Stimulated activated CD4-positive, alpha-beta T cell treated with anti-CD3 and anti-CD28 coated beads, Interleukin-1b, Interleukin-23, amount 100 ng/mL, for 4 hours (primary cell): ENCODE measurements at regions not wholly inside any gene's neighbourhood (a gene's known extent, or its start where the extent isn't known, plus 50 kb on each side); places are given as distances from the start of the nearest gene placed in this dataset.

ENCODE experiments used
- DNase-seq, 2 donors: peaks; one replicate each; pipeline ENCODE4 v3.0.0-alpha.2; 2020; ENCODE audit warnings: low read depth in 2 of 2

DNA sequence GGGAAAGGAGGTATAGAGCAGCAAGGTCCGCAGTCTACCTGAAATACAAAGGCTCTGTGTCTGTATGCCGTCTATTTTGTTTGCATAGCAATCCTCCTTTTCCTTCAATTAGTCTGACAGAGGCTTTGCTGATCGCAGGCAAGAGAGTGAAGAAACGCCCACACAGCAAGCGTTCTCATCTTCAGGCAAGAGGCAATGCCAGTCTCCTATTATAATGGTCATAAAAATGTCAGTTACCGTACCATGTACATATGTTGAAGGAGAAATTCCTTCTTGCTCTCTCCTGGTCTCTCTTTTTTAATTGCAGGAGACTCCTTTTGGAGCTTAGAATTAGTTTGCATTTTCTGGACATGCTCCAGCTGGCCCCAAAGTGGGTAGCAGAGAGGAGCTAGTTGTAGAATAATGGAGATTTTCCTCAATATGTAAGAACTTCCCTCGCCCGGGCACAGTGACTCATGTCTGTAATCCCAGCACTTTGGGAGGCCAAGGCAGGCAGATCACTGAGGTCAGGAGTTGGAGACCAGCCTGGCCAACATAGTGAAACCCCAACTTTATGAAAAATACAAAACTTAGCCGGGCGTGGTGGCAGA is 139.5 kb downstream of the PFKFB3 start:
- DNase-seq = no peak

DNA sequence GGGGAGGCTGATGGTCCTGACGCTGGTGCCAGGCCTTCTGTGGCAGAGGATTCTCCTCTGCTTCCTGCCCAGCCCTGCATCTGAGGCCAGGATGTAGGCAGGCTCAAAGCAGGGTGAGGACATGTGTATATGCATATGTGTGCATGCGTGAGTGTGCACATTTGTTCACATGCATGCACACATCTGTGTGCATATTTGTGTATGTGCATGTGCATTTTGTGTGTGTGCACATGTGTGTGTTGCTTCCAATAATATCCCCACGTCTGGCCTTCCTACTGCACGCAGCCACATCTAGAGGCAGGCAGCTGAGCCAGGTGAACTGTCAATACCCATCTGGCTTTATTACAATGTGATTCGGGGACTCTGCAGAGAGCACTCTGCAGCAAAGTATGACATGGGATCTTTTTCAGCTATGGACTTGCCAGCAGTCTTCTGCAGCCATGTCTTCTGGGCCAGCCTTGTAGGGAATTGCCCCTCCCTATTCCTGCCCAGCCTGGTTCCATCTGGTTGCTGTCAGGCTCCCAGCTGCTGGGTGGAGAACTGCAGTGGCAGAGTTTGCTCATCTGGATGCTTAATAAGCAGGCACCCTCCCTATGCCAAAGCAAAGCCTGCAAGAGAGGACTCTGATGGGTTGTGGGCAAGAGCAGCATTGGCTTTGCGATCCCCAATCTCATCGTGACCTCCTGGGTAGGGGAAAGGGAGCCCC is 140.7 kb downstream of the PFKFB3 start:
- no peak for DNase-seq

DNA sequence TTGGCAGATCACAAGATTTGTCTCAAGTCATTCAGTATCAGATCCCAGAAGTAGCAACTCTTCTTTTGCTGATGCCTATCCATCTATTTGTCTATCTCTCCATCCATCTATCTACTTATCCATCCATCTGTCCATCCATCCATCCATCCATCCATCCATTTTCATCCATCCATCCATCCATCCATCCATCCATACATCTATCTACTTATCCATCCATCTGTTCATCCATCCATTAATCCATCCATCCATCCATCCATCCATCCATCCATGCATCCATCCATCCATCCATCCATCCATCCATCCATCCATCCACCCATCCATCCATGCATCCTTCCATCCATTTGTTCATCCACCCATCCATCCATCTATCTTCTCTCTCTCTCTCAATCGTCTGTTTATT is 142.7 kb downstream of the PFKFB3 start:
- DNase-seq = no peak

DNA sequence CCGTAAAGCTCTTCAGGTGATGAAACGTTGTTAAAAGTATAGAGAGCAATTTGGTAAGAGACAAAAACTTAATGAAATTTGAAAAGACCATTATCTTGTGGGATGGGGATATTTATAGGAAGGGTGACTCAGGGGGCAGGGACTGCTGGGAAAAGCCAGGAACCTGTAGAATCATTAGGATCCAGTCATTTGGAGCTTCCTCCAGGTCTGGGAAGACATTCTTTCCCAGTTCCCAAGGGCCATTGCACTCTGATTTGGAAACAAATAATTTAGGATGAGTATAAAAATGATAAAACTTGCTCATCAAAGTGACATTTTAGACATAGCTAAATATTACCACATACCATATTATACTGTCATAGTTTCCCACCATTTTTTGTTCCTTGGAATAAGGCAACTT is 143.9 kb downstream of the PFKFB3 start:
- DNase-seq = no peak

DNA sequence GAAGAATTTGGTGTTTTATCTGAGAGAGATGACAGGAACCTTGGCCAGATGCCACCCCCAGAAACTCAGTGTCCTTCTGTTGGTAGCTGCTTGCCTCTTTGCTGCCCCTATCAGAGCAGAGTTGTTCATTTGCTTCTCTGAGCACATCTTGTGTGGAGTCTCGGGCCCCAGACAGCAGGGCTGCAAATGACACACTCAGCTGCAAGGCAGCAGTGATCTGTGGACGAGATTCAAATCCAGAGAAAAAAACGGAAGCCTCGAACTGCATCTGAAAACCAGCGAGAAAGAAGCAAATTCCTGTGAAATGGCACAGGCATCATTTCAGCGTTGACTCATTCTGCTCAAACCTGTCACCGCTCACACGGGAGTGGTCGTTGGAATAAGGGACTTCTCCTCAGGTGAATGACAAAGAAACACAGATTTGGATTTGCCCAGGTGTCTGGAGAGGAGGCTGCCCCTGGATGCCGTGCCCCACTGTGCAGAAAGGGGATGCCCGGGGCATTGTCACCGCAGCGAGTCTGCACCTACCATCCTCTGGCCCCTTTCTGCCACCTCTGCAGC is 144.7 kb downstream of the PFKFB3 start:
- peak; percentile 18 to 25 for DNase-seq

DNA sequence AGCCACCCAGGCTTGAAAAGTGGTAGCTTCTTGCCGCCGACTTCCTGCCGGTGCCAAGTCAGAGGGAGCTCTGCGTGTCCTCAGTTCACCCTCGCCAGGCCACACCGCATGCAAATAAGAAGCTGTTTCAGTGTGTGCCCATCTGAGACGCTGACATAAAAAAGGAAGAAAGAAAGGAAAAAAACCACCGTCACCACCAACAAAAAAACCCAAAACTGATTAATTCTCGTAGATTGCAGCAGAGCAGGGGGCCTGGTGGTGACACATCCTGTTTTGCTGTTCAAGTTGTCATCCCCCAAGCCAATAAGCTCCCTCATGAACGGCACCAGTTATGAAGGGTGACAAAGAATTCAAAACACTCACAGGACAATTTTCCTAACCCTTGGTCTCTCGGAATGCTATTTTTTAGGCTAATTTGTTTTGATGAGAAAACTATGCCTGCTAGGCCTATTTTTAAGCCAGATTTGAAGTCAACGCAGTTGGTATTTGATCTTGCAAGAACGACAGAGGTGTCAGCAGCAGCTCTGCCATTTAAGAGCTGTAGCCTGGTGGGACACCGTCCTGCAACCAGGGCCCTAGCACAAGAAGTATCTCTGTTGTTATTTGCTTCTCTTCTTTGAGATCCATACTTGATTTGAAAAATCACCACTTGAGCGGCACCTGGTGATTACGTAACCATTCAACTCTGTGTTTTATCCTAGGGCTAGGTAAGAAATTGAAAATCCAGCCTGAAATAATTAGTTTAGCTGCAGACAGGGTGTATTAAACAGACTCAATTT is 145.6 kb downstream of the PFKFB3 start:
- DNase-seq = peak; percentile 60 to 70

DNA sequence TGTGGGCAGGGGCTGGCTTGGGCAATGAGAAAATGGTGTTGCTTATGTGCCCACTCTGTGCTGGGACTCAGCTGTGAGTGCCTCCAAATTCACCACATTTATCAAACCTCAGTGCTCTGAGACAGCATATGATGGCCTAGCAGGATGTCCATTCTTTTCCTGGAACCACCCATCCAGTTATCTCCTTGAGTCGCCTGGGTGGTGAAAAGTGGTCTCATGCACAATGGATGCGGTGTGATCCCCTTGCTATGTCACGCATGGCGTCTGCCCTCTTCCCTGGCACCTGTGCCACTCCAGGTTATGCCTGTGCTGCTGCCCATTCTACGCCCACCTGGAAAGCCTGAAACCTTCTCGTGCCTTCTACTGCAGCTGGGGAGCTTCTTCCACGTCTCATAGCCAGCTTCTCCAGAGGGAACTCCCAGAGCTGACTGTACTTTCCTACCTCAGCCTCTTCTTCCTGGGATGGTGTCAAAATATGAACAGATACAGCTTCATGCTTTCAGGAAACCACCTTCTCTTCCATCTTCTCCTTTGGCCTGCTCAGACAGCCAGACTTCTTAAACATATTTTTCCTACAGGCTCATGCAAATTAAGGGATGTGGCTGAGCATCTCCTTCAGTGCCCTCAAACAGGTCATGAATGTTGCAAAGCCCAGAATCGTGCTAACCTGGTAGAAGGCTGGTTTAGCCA is 147.3 kb downstream of the PFKFB3 start:
- DNase-seq = no peak

DNA sequence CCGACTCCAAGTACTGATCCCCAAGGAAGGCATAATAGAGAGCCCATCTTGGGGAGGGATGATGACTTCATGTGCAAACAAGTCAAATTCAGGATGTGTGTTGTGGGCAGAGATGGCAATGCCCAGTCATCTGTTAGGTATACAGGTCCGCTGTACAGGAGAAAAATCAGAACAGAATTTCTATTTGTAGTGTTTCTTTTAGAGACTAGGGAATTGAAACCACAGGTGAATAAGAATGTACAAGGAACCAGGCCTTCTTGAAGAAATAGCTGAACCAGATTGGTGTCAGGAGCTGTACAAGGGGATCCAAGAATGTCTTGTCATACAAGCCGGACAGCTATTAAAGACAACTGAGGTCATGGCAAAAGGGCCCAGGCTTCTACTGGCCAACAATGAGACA is 147.9 kb downstream of the PFKFB3 start:
- DNase-seq = no peak

DNA sequence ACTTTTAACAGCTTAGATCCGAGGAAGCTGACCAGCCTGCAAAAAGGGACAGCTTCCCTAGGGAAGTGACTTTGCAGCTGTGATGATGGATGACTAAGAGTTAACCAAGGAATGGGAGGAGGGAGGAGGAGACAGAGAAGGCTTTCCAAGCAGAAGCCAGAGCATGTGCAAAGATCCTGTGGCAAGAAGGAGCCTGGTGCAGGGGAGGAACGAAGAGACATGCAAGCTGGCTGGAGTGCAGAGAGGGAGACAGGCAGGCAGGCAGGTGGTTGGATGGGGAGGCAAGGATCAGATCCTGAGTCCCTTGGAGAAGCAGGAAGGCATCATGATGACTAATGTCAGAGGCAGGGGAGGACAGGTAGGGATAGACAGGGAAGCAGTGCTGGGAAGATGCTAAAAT is 148.8 kb downstream of the PFKFB3 start:
- no peak for DNase-seq

DNA sequence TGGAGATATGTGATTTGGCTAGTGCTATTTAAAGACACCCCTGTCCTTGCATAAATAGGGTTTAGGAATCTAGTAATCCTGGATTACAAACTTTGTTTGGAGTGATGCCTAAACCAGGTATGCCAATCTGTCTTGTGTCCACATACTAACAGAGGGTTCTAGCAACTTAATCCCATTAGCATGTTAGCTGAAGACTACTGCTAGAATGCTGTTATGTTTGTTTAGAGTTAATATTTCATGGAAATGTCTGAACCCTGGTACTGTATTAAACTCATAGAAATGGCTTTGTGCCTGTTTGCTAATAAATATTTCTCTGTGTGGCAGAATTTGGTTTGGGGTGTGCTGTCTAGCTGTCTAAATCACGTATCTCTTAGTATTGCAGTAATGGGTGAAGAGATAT is 150.8 kb downstream of the PFKFB3 start:
- DNase-seq = no peak

DNA sequence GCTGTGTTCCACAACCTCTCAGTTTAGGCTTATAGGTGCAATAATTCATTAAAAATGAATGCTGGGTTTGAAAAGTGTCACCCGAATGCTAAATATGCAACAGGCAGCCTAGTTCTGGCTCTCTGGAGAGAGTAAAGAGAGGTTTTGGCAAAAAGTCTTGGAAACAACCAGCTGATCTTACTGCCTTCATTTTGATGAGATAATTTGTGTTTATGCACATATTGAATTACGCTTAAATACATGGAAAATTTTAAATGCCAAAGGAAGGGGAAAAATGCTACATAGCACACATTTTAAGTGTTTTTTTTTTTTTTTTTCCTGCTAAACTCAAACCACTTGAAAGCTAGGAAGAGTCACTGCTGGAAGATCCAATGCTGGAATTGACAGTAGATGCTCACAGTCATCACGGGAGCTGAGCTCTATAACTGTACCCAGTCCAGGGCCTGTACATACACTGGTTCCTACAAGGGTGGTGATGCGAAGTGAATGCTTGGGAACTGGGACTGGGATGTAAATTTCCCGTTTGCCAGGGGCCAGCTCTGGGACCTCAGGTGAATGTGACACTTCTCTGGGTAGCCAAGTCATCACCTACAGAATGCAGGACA is 151.5 kb downstream of the PFKFB3 start:
- no peak for DNase-seq

DNA sequence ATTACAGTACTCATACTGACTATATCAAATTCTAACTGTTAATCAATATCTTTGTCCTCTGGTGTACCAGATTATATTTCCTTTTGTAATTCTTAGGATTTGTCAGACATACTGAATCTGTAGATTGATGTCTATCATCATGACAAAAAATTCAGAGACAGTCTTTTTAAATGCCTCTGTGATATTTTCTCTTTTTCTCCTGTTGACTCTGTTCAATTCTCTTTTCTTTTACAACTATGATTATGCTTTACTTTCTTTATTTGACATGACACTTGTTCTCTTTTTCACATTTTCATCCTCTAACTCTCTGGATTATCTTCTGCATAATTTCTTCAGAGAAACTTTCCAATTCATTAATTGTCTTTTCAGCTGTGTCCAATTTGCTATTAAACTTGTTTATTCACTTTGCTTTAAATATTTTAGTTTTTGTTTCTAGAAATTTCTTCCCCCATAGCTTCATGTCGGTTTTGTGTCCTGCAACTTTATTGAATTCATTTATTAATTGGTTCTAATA is 153.6 kb downstream of the PFKFB3 start:
- no peak for DNase-seq

DNA sequence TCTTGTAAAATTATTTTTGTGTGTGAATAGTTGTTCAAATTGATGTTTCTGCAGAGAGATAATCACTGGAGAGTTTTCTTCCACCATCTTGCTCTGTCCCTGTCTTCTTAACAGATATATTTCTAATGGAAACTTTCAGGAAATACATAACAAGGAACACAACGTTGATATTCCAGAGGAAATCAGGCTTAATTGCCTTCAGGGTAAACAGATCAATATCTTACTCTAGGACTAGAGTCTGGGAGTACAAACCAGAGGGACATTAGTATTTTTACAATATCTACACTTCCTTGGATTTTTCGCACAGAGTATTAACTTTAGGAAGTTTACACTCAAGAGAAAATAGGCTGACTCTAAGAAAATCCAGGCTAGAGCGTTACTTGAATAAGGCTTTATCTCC is 159.1 kb downstream of the PFKFB3 start:
- DNase-seq = no peak

DNA sequence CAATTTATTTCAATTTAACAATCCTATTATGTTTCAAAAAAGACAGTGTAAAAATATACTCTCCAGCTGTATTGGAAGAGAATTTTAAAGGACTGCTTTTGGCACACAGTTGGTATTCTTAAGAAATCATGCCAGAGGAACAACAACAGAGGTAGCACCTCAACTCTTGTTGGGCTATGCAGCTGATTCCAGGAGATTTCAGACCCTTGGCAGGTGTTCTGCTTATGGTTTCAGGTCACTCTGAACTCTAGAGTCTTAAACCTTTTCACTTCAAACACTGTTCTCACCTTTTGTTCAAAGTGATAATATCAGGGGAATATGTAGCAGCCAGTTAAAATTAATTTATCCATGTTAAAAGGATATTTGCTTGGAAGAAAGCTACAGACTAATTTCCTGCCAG is 160.1 kb downstream of the PFKFB3 start:
- DNase-seq = no peak

DNA sequence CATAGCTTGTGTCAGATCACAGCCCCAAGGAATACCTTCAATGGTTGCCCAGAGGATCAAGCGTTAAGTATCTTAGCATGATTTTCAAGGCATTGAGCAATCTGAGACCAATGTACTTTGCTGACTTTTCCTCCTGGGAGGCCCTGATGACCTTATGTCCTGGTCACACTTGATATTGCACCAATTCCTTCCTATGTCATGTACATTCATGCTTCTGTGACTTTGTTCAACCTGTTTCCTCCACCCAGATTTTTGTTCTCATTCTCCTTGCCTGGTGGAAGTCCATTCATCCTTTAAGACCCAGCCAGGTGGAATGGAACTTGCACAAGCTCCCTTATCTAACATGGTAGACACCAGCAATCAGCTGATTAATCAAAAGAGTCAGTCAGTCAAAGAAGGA is 160.8 kb downstream of the PFKFB3 start:
- DNase-seq = no peak

DNA sequence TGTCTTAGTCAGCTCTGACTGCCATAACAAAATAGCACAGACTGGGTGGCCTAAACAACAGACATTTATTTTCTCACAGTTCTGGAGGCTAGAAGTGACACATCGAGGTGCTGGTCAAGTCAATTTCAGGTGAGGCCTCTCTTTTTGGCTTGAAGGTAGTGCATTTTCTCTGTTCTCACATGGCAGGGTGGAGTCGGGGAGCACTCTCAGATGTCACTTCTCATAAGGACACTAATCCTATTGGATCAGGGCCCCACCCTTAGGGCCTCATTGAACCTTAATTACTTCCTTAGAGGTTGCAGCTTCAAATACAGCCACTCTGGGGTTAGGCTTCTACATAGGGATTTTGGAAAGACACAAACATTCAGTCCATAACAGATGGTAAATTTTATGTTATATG is 161.6 kb downstream of the PFKFB3 start:
- DNase-seq = no peak

DNA sequence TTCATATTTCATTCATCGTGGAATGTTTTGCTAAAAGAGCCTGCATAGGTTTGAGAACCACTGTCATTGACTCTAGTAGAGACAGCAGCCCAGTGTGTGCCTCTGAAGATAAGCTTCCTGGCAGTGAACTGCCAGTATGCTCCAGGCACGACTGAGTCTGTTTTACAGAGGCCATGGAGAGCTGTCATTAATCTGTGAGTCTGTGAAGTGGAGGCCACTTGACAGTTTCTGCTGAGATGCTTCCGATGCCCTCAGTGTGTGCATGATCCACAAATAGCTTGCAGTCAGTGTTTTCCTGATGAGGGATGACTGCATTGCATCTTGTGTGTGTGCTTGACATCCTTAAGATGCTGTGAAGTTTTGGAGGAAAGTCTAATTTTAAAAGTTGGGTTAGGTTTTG is 162.2 kb downstream of the PFKFB3 start:
- DNase-seq = no peak

DNA sequence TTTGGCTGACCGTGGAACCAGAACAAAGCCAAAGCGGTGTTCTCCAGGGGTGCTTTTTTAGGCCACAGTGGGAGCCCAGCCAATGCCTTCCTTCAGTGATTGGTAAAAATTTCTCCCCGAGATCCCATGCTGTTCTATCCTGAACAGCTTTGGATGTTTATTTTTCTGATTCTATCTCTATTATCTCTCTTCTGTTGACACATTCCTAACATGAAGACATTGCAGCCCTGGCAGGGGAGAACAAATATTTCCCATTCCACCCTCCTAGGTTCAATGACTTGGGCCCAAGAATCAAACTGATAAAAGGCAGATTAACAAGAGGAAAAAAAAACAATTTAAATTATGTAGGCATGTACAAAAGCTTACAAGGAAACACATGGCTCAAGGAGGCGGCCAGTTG is 162.7 kb downstream of the PFKFB3 start:
- DNase-seq = no peak
